SK-N-SH (cell line): ENCODE measurements at regions not wholly inside any gene's neighbourhood (a gene's known extent, or its start where the extent isn't known, plus 50 kb on each side); places are given as distances from the start of the nearest gene placed in this dataset.
"Not testable (repeated sequence)": the region's sequence is repeated elsewhere in the genome, so short reads cannot be mapped to it uniquely, and the experiment has no call there.

Experiments used
- CTCF ChIA-PET: fragments of 300-600, 350-600 bp; formaldehyde crosslinking; extraction: SDS; loops from one replicate; lab custom pipeline; 2021; lab: Yijun Ruan, JAX
- POLR2A ChIA-PET: fragments of 350-600 bp; sonication (Branson Sonifier 250); formaldehyde crosslinking; extraction: SDS; loops from one replicate; lab custom pipeline; 2020; ENCODE audit warnings: antibody characterized with exemption, inconsistent platforms; lab: Yijun Ruan, JAX
- DNase-seq: peaks from one replicate; pipeline ENCODE4 v3.0.0; 2012
- H2AFZ ChIP-seq: fragments of 200-600 bp; sonication (generic); 2 replicates; pipeline ENCODE4 v1.8.1; 2016; ENCODE audit warnings: antibody characterized with exemption, mild to moderate bottlenecking, low read depth
- H3F3A ChIP-seq: fragments of 200-600 bp; sonication (generic); replicated peaks from 2 replicates; pipeline ENCODE3; 2016; ENCODE audit warnings: antibody characterized with exemption, mild to moderate bottlenecking; ENCODE audit not compliant: insufficient read depth
- H3K27ac ChIP-seq, 2 experiments: fragments of 200-500 bp in 1 of 2; fragments of 200-600 bp in 1 of 2; sonication (Bioruptor generic) in 1 of 2; sonication (generic), shearing (Covaris generic) in 1 of 2; 2 replicates each; pipeline versions ENCODE4 v1.5.1 to v1.6.1; 2014 to 2016; ENCODE audit warnings: low read depth in 2 of 2, inconsistent platforms in 1 of 2, low read length in 1 of 2, mild to moderate bottlenecking in 1 of 2, mixed read lengths in 1 of 2
- H3K27me3 ChIP-seq: fragments of 200-600 bp; sonication (generic), shearing (Covaris generic); 2 replicates; pipeline ENCODE4 v1.6.1; 2016; ENCODE audit warnings: mixed run types; ENCODE audit not compliant: insufficient read depth
- H3K36me3 ChIP-seq, 2 experiments: fragments of 200-500 bp in 1 of 2; fragments of 200-600 bp in 1 of 2; sonication (Bioruptor generic) in 1 of 2; sonication (generic) in 1 of 2; replicated peaks in 1 of 2; 2 replicates each; pipeline versions ENCODE3 to v1.5.1; 2014 to 2016; ENCODE audit warnings: low read length in 1 of 2, mild to moderate bottlenecking in 1 of 2; ENCODE audit not compliant: insufficient read depth in 2 of 2, control insufficient read depth in 1 of 2
- H3K4me1 ChIP-seq, 2 experiments: fragments of 200-500 bp in 1 of 2; fragments of 200-600 bp in 1 of 2; sonication (Bioruptor generic) in 1 of 2; sonication (generic), shearing (Covaris generic) in 1 of 2; 2 replicates each; pipeline versions ENCODE4 v1.5.1 to v1.6.1; 2014 to 2016; ENCODE audit warnings: low read depth in 1 of 2, low read length in 1 of 2, mixed run types in 1 of 2; ENCODE audit not compliant: insufficient read depth in 2 of 2, control insufficient read depth in 1 of 2
- H3K4me2 ChIP-seq: fragments of 200-600 bp; sonication (generic), shearing (Covaris generic); 2 replicates; pipeline ENCODE4 v1.6.1; 2017; ENCODE audit warnings: mixed run types
- H3K4me3 ChIP-seq, 2 experiments: fragments of 200-500 bp in 1 of 2; fragments of 200-600 bp in 1 of 2; sonication (Bioruptor generic) in 1 of 2; sonication (generic), shearing (Covaris generic) in 1 of 2; 2 replicates each; pipeline versions ENCODE4 v1.5.1 to v1.8.1; 2014 to 2016; ENCODE audit warnings: low read depth in 2 of 2, inconsistent platforms in 1 of 2, low read length in 1 of 2, mild to moderate bottlenecking in 1 of 2, mixed read lengths in 1 of 2, moderate library complexity in 1 of 2
- H3K79me2 ChIP-seq: fragments of 200-600 bp; sonication (generic); 2 replicates; pipeline ENCODE4 v1.8.1; 2017; ENCODE audit warnings: mild to moderate bottlenecking; ENCODE audit not compliant: insufficient read depth
- H3K9ac ChIP-seq: fragments of 200-600 bp; sonication (generic); 2 replicates; pipeline ENCODE4 v1.6.1; 2017; ENCODE audit warnings: mixed run types
- H3K9me2 ChIP-seq: fragments of 200-600 bp; sonication (generic); 2 replicates; pipeline ENCODE4 v1.6.1; 2017; ENCODE audit warnings: mixed run types
- H3K9me3 ChIP-seq: fragments of 200-600 bp; sonication (generic); 2 replicates; pipeline ENCODE4 v1.6.1; 2017; ENCODE audit warnings: mixed run types, mild to moderate bottlenecking, moderate library complexity
- H4K20me1 ChIP-seq: fragments of 200-600 bp; sonication (generic); 2 replicates; pipeline ENCODE4 v1.6.1; 2017; ENCODE audit warnings: mild to moderate bottlenecking, mixed run types; ENCODE audit not compliant: insufficient read depth
- CHD2 ChIP-seq: fragments of 150-350 bp; IDR thresholded peaks from 2 replicates; pipeline ENCODE4 v1.6.1; 2018; ENCODE audit warnings: low read length; ENCODE audit not compliant: partially characterized antibody
- ELF1 ChIP-seq: IDR thresholded peaks from 2 replicates; pipeline ENCODE4 v1.4.0; 2012
- FOSL2 ChIP-seq: IDR thresholded peaks from 2 replicates; pipeline ENCODE4 v1.4.0; 2012; ENCODE audit warnings: low read depth, mild to moderate bottlenecking, moderate library complexity, borderline replicate concordance
- GABPA ChIP-seq: IDR thresholded peaks from 2 replicates; pipeline ENCODE4 v1.4.0; 2012; ENCODE audit warnings: low read depth, mild to moderate bottlenecking
- MAX ChIP-seq: IDR thresholded peaks from 2 replicates; pipeline ENCODE4 v1.4.0; 2012; ENCODE audit warnings: low read depth
- MEF2A ChIP-seq: IDR thresholded peaks from 2 replicates; pipeline ENCODE4 v1.4.0; 2012; ENCODE audit warnings: low read depth, borderline replicate concordance
- SMC3 ChIP-seq: IDR thresholded peaks from 2 replicates; pipeline ENCODE4 v1.6.1; 2012; ENCODE audit warnings: low read depth, low read length, improper control_type of control experiment
- TEAD4 ChIP-seq: IDR thresholded peaks from 2 replicates; pipeline ENCODE4 v1.4.0; 2012; ENCODE audit warnings: mild to moderate bottlenecking, borderline replicate concordance; ENCODE audit not compliant: insufficient read depth
- WGBS: methylation state at CpG from one replicate; pipeline ENCODE4 v1.1.6; 2017; ENCODE audit warnings: low lambda C conversion rate; 5-methylcytosine and 5-hydroxymethylcytosine counted together
- TF ChIP-seq, protein P1 (sequence below): fragments of 150-350 bp; IDR thresholded peaks from 2 replicates; pipeline ENCODE4 v1.6.1; 2016; ENCODE audit warnings: mild to moderate bottlenecking, low read depth, low read length
- TF ChIP-seq, protein P2 (sequence below): IDR thresholded peaks from 2 replicates; pipeline ENCODE4 v1.4.0; 2012; ENCODE audit warnings: low read depth, borderline replicate concordance
- TF ChIP-seq, protein P3 (sequence below): fragments of 200-600 bp; sonication (generic); IDR thresholded peaks from 2 replicates; pipeline ENCODE4 v1.6.1; 2017; ENCODE audit warnings: antibody characterized with exemption, mild to moderate bottlenecking, moderate library complexity

- POLR2A ChIA-PET, H3K9me3 ChIP-seq: not testable (repeated sequence)
- WGBS: 9% methylated on average over 21 of the region's 32 CpGs
These were observed 448.5 kb upstream of the FOXG1 start for GRCh38 chr14:28317890-28318675.

GRCh38 chr14:28321475-28322244, 444.9 kb upstream of the FOXG1 start:
- no peaks in the 10 kb centered on the region for H3K9me3 ChIP-seq
- TF ChIP-seq FOSL2: no peak
- TF ChIP-seq SMC3: no peak
- no peak for TF ChIP-seq TEAD4
- no peak for TF ChIP-seq MAX
- TF ChIP-seq, protein P1, sequence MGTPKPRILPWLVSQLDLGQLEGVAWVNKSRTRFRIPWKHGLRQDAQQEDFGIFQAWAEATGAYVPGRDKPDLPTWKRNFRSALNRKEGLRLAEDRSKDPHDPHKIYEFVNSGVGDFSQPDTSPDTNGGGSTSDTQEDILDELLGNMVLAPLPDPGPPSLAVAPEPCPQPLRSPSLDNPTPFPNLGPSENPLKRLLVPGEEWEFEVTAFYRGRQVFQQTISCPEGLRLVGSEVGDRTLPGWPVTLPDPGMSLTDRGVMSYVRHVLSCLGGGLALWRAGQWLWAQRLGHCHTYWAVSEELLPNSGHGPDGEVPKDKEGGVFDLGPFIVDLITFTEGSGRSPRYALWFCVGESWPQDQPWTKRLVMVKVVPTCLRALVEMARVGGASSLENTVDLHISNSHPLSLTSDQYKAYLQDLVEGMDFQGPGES: no peak
- TF ChIP-seq, protein P2, sequence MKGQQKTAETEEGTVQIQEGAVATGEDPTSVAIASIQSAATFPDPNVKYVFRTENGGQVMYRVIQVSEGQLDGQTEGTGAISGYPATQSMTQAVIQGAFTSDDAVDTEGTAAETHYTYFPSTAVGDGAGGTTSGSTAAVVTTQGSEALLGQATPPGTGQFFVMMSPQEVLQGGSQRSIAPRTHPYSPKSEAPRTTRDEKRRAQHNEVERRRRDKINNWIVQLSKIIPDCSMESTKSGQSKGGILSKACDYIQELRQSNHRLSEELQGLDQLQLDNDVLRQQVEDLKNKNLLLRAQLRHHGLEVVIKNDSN: no peak
- no peak for TF ChIP-seq ELF1
- no peak for TF ChIP-seq CHD2
- TF ChIP-seq GABPA: no peak
- TF ChIP-seq MEF2A: no peak
- no peak overlapping the region for H3K4me3 ChIP-seq
- WGBS: under 1% methylated on average over 3 of the region's 3 CpGs
- no peak overlapping the region for H3K9ac ChIP-seq
- no peak for DNase-seq
- POLR2A ChIA-PET: no interaction called here
- no peak overlapping the region for H3K27ac ChIP-seq
- H4K20me1 ChIP-seq: no peaks in the 10 kb centered on the region
- H2AFZ ChIP-seq: no peak overlapping the region
- H3K27me3 ChIP-seq: peaks cover 4% of the 10 kb centered on the region; the same call in 1 of the 2 replicates
- H3K9me2 ChIP-seq: no peaks in the 10 kb centered on the region
- no peaks in the 10 kb centered on the region for H3K36me3 ChIP-seq
- H3K4me1 ChIP-seq: no peaks in the 10 kb centered on the region; a peak in 1 of 4 replicates
- no peak overlapping the region for H3K4me2 ChIP-seq
- no peaks in the 10 kb centered on the region for H3F3A ChIP-seq
- no peaks in the 10 kb centered on the region for H3K79me2 ChIP-seq
- CTCF ChIA-PET: no interaction called here

More at GRCh38 chr14:28317890-28318675, 448.5 kb upstream of the FOXG1 start:
- H3K9me2 ChIP-seq, H4K20me1 ChIP-seq, H3K9ac ChIP-seq, DNase-seq, H3K27me3 ChIP-seq, H3K36me3 ChIP-seq, H3K27ac ChIP-seq, H3F3A ChIP-seq, CTCF ChIA-PET, H3K79me2 ChIP-seq, H2AFZ ChIP-seq, H3K4me1 ChIP-seq: not testable (repeated sequence)
- TF ChIP-seq, protein P3, sequence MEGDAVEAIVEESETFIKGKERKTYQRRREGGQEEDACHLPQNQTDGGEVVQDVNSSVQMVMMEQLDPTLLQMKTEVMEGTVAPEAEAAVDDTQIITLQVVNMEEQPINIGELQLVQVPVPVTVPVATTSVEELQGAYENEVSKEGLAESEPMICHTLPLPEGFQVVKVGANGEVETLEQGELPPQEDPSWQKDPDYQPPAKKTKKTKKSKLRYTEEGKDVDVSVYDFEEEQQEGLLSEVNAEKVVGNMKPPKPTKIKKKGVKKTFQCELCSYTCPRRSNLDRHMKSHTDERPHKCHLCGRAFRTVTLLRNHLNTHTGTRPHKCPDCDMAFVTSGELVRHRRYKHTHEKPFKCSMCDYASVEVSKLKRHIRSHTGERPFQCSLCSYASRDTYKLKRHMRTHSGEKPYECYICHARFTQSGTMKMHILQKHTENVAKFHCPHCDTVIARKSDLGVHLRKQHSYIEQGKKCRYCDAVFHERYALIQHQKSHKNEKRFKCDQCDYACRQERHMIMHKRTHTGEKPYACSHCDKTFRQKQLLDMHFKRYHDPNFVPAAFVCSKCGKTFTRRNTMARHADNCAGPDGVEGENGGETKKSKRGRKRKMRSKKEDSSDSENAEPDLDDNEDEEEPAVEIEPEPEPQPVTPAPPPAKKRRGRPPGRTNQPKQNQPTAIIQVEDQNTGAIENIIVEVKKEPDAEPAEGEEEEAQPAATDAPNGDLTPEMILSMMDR: 0 out of 2 replicates have a peak, but pooled peaks have one; percentile 8
- Histone ChIP-seq H3K4me3 (peak overlapping the region; percentile 15 to 62; a peak in 2 of 4 replicates), H3K4me2 (peak overlapping the region; percentile 60)
